Heart left ventricle (tissue), 16 donors: ENCODE measurements at regions not wholly inside any gene's neighbourhood (a gene's known extent, or its start where the extent isn't known, plus 50 kb on each side); places are given as distances from the start of the nearest gene placed in this dataset.

Source experiments
- ATAC-seq, 4 donors: fragments of 200-7000 bp; cut with Tn5 transposase; one replicate each; pipeline ENCODE4 v1.9.1; 2020 to 2022; ENCODE audit warnings: moderate library complexity in 4 of 4, mild to moderate bottlenecking in 3 of 4, moderate number of reproducible peaks in 1 of 4
- DNase-seq, 5 donors: peaks; one replicate each; pipeline ENCODE4 v3.0.0-alpha.2; 2020
- H3K27ac ChIP-seq, 12 donors: fragments of 200-600 bp; sonication (generic) in 4 of 12; one replicate each; pipeline versions ENCODE4 v1.5.0 to v1.8.0; 2016 to 2022; ENCODE audit warnings: mild to moderate bottlenecking in 2 of 12
- H3K27me3 ChIP-seq, 9 donors: fragments of 200-600 bp; sonication (generic) in 2 of 9; one replicate each; pipeline versions ENCODE4 v1.5.1 to v1.8.0; 2016 to 2022; ENCODE audit warnings: mild to moderate bottlenecking in 3 of 9
- H3K36me3 ChIP-seq, 9 donors: fragments of 200-600 bp; sonication (generic) in 2 of 9; one replicate each; pipeline versions ENCODE4 v1.5.0 to v1.8.0; 2018 to 2022; ENCODE audit warnings: mild to moderate bottlenecking in 2 of 9
- H3K4me1 ChIP-seq, 12 donors: fragments of 200-600 bp; sonication (generic) in 4 of 12; one replicate each; pipeline versions ENCODE4 v1.5.0 to v1.8.0; 2016 to 2022; ENCODE audit warnings: mild to moderate bottlenecking in 3 of 12
- H3K4me3 ChIP-seq, 12 donors: fragments of 200-600 bp; sonication (generic) in 4 of 12; one replicate each; pipeline versions ENCODE4 v1.5.0 to v1.8.0; 2017 to 2022; ENCODE audit warnings: mild to moderate bottlenecking in 9 of 12, moderate library complexity in 4 of 12
- H3K9me3 ChIP-seq, 12 donors: fragments of 200-600 bp; sonication (generic) in 4 of 12; one replicate each; pipeline versions ENCODE4 v1.5.0 to v1.8.0; 2016 to 2022; ENCODE audit warnings: mild to moderate bottlenecking in 1 of 12
- POLR2A ChIP-seq, 2 donors: fragments of 450-650 bp; IDR thresholded peaks; one replicate each; pipeline ENCODE4 v1.6.1; 2017; ENCODE audit warnings: antibody characterized with exemption in 2 of 2, mild to moderate bottlenecking in 2 of 2, moderate library complexity in 2 of 2
- WGBS, 4 donors: extraction: QIAGEN DNeasy Blood & Tissue Kit in 2 of 4; methylation state at CpG; one replicate each; pipeline versions ENCODE4 v1.1.5 to v1.1.7; 2013 to 2018; 5-methylcytosine and 5-hydroxymethylcytosine counted together
- intact Hi-C, 10 donors: fragments of 100-400 bp; cut with DNase I; formaldehyde crosslinking; loops; one replicate each; pipeline versions ENCODE4 v1.11.1 to v1.14.2; 2022
- TF ChIP-seq, protein P1 (sequence below), 12 donors: fragments of 200-600 bp; sonication (generic) in 4 of 12; IDR thresholded peaks; one replicate each; pipeline versions ENCODE4 v1.5.0 to v1.8.0; 2018 to 2022; ENCODE audit warnings: antibody characterized with exemption in 12 of 12, mild to moderate bottlenecking in 5 of 12
- donor health status: ischemic (EF 13 %, LVEDD 7.1; RV severe dilation, severe dysfunction).
- donor health status: healthy with polysubstance abuse.
- donor health status: DM: no; HTN: yes; CAD: no.
- donor health status: DM: no; HTN: no; CAD: no.
- donor health status: ischemic (EF 25% LVEDD 6.9; RV normal size, moderate dysfunction).
- donor health status: ischemic (EF 25% LVEDD 5.7; RV mildly dilated, moderate dysfunction).
- donor health status: healthy.
- donor health status: DM: yes; HTN: yes; CAD: no.
- donor health status: ischemic (EF 35%, LVEDD 5.7; RV mildly dilated, moderate dysfunction).
- donor health status: nonischemic (EF 11% LVEDD 7.7; RV severe dilation, severe dysfunction).
- donor health status: DM: yes; HTN: yes; CAD: no.
- donor health status: PGD.
- donor health status: ischemic (EF 29% LVEDD 5.4; RV normal size, mild dysfunction).
- donor health status: nonischemic (EF 23%, LVEDD 6.1; RV moderate dilation, normal function).

DNA sequence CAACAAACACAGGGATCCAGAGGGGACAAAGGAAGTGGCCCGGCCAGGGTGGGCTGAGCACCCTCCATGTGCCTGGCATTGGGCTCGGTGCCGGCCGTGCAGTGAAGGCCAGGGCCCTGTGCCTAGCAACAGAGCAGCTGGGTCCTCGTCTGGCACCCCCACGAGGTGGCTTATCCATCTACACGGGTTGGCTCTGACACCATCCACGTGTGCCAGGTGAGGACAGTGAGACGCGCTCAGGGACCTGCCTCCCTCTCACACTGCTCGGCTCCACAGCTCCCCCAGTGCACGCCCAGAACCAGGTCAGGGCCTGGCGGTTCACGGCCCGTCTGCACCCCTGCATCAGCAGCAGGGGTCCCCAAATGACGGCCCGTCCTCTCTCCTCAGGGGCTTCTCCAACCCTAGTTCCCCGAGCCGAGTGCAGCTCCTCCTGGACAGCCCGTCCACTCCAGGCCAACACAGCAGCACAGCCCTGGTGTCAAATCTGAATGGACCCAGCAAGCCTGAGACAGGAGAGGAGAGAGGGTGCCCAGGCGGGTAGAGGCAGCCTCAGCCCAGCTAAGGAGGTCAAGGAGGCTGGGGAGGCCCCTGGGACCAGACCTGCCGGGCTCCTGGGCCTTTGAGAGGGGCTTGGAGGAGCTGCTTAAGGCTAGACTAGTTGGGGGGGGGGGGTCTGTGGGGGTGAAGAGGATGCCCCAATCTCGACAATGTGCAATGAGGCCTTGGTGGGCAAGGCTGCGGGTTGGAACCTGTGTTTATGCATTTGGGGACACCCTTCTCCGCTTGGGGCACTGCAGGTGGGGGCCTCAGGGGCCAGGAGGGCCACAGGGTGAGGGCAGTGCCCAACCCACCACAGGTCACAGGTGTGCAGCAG lies 113.6 kb downstream of the FAM53A start:
- H3K36me3 ChIP-seq = no peaks in the 10 kb centered on the region
- peak in 3 of 5 donors; percentile 14 to 61 (median 21) for DNase-seq
- no peak overlapping the region for H3K27ac ChIP-seq
- H3K4me1 ChIP-seq = no peaks in the 10 kb centered on the region
- intact Hi-C loops = no loop called here
- no peak for TF ChIP-seq POLR2A (IDR thresholded peaks at IDR 0.05)
- TF ChIP-seq, protein P1, sequence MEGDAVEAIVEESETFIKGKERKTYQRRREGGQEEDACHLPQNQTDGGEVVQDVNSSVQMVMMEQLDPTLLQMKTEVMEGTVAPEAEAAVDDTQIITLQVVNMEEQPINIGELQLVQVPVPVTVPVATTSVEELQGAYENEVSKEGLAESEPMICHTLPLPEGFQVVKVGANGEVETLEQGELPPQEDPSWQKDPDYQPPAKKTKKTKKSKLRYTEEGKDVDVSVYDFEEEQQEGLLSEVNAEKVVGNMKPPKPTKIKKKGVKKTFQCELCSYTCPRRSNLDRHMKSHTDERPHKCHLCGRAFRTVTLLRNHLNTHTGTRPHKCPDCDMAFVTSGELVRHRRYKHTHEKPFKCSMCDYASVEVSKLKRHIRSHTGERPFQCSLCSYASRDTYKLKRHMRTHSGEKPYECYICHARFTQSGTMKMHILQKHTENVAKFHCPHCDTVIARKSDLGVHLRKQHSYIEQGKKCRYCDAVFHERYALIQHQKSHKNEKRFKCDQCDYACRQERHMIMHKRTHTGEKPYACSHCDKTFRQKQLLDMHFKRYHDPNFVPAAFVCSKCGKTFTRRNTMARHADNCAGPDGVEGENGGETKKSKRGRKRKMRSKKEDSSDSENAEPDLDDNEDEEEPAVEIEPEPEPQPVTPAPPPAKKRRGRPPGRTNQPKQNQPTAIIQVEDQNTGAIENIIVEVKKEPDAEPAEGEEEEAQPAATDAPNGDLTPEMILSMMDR (IDR thresholded peaks at IDR 0.05) = no peak
- H3K9me3 ChIP-seq = no peaks in the 10 kb centered on the region
- peaks cover 0 to 19% (median 7%) of the 10 kb centered on the region in 9 donors for H3K27me3 ChIP-seq
- no peak overlapping the region for H3K4me3 ChIP-seq
- ATAC-seq = no peak
- WGBS, 4 donors = 78 to 89% (median 84%) methylated on average over 7 to 25 of the region's 25 CpGs

DNA sequence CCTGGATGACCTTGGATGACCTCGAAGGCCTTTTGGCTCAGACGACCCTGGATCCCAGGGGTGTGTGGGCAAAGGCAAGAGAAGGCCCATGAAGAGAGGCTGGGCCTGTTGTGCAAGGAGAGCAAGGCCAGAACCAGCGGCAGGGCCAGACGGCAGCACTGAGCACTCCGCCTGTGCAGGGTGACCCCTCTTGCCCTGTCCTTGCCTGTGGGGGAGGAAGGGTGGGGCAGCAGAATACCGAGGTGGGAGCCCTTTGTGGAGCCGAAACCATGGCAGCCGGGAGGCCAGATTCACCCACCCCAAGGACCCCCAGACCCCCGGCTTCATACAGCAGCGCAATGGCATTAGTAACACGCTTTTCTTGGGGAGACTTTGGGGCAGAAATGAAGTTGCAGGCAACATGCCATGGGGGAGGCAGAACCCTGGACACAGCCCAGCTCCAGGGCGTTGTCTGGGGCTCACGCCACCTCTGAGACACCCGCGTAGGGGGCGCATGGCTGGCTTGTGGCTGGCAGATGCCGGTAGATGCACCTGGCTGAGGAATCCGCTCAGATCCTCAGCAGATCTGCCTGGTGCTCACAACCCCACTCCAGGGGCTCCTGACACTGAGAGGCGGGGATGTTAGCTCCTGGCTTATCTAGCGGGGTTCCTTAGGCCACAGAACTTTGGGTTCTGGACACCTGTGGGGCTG lies 114.5 kb downstream of the FAM53A start:
- Histone ChIP-seq H3K27ac (peak overlapping the region in 3 of 12 donors; percentile 6 to 54 (median 46)), H3K36me3 (no peaks in the 10 kb centered on the region), H3K4me1 (no peaks in the 10 kb centered on the region), H3K9me3 (no peaks in the 10 kb centered on the region), H3K4me3 (peak overlapping the region in 2 of 12 donors; percentile 26 to 38), H3K27me3 (peaks cover 0 to 28% (median 12%) of the 10 kb centered on the region in 9 donors)
- DNase-seq (peak in 2 of 5 donors; percentile 16 to 25), ATAC-seq (no peak)
- TF ChIP-seq POLR2A (IDR thresholded peaks at IDR 0.05) = no peak
- TF ChIP-seq, protein P1 (IDR thresholded peaks at IDR 0.05) = no peak
- 72 to 79% (median 76%) methylated on average over 18 to 20 of the region's 20 CpGs for WGBS, 4 donors
- intact Hi-C loops = no loop called here

DNA sequence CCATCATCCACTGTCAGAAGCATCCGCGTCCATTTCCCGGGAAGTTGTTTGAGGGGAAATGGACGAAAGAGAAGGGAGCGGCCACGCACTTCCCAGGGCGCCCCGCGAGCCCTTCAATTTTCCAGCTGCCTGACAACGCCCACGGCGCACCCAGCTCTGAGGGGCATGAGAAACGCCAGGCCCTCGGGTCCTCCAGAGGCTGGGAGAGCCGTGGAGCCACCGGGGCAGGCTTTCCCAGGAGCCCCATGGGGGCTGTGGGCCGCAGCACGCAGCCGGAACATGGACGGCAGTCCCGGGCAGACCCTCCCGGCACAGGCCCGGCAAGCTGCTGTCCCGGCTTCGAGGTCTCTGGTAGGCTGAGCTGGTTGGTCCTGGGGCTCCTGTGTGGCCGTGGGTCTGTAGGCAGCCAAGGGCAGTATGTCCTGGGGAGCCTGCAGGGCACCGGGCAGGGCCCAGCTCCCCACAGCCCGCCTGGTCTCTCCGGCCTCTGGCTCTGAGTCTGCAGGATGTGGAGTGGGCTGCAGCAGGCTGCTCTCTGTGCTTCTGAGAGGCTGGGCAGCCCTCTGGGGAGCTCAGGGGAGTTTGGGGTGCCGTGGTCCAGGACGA lies 115.2 kb downstream of the FAM53A start:
- ATAC-seq (peak in 1 of 4 donors; percentile 40), DNase-seq (peak in 3 of 5 donors; percentile 14 to 47 (median 23))
- H3K4me3 ChIP-seq = peak overlapping the region in 4 of 12 donors; percentile 1 to 38 (median 26)
- no peak for TF ChIP-seq POLR2A (IDR thresholded peaks at IDR 0.05)
- TF ChIP-seq, protein P1 (IDR thresholded peaks at IDR 0.05) = no peak
- intact Hi-C loops = no loop called here
- H3K27ac ChIP-seq = peak overlapping the region in 5 of 12 donors; percentile 4 to 54 (median 32)
- H3K9me3 ChIP-seq = no peaks in the 10 kb centered on the region
- WGBS, 4 donors = 32 to 75% (median 67%) methylated on average over 20 to 31 of the region's 31 CpGs
- no peaks in the 10 kb centered on the region for H3K36me3 ChIP-seq
- no peaks in the 10 kb centered on the region for H3K4me1 ChIP-seq
- peaks cover 0 to 34% (median 16%) of the 10 kb centered on the region in 9 donors for H3K27me3 ChIP-seq
